ENCODE measurements at regions not wholly inside any gene's neighbourhood (a gene's known extent, or its start where the extent isn't known, plus 50 kb on each side); places are given as distances from the start of the nearest gene placed in this dataset.

DNA sequence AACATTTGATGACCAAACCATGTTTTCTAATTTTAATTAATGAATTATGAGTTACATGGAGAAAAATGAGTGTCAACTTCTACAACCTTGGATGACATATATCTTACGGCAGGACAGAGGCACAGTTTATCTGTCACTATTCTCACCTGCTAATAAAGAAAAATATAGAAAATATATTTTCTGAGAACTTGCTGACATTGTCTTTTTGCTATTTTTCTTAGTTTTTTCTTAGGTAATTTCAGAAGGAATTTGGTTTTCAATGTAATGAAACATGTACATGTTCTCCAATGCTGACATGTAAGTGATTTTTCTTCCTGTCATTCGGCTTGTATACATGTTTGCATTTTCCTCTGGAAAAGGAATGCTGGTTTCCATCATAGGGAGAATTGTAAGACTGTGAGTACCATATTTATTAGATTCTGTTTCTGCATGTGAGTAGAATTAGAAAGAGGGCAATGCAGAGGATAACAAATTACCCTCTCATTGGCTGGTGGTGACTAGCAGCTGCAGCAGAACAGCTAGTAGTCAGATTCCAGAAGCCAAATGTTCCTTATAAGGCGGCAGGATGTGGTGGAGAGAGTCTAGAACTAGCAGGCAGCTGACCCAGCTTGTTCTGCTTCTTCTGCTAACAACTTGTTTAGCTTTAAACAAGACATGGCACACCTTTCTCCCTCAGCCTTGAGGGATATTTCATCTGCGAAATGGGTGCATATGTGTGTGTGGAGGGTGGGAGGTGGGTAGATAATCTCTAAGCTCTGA lies 132.8 kb upstream of the SPACA1 start:
- Mint-ChIP-seq H3K36me3 (ENCODE audit: insufficient read depth) (no peaks in the 10 kb centered on the region), H3K9me3 (ENCODE audit: low read depth) (no peaks in the 10 kb centered on the region), H3K4me1 (ENCODE audit: low read depth) (no peaks in the 10 kb centered on the region), H3K27ac (no peak overlapping the region), H3K4me3 (ENCODE audit: low read depth) (no peak overlapping the region), H3K27me3 (no peaks in the 10 kb centered on the region)
- DNase-seq (ENCODE audit: low spot score, unreplicated experiment) = no peak
- TF ChIP-seq, protein P1, sequence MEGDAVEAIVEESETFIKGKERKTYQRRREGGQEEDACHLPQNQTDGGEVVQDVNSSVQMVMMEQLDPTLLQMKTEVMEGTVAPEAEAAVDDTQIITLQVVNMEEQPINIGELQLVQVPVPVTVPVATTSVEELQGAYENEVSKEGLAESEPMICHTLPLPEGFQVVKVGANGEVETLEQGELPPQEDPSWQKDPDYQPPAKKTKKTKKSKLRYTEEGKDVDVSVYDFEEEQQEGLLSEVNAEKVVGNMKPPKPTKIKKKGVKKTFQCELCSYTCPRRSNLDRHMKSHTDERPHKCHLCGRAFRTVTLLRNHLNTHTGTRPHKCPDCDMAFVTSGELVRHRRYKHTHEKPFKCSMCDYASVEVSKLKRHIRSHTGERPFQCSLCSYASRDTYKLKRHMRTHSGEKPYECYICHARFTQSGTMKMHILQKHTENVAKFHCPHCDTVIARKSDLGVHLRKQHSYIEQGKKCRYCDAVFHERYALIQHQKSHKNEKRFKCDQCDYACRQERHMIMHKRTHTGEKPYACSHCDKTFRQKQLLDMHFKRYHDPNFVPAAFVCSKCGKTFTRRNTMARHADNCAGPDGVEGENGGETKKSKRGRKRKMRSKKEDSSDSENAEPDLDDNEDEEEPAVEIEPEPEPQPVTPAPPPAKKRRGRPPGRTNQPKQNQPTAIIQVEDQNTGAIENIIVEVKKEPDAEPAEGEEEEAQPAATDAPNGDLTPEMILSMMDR (IDR thresholded peaks at IDR 0.05; ENCODE audit: unreplicated experiment) = no peak

DNA sequence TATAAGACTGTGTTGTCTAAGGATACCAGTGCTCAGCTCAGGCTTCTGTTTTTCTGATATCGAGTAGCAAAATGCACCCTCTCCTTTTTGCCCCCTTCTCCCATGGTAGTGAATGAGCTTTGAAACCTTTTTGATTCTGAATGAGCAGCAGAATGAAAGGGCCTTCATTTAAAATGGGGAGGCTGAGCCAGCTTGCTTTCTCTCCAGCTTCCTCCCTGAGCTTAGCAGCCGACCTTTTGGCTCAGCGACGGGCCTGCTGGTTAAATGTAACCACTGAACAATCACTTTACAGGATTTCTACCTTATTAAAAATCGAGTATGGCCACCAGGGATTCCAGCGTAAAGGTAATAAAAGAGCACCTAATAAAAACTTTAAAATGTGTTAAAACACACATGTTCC lies 133.7 kb upstream of the SPACA1 start:
- TF ChIP-seq, protein P1 (IDR thresholded peaks at IDR 0.05; ENCODE audit: unreplicated experiment) = no peak
- Mint-ChIP-seq H3K27me3 (no peaks in the 10 kb centered on the region), H3K4me1 (ENCODE audit: low read depth) (no peaks in the 10 kb centered on the region), H3K36me3 (ENCODE audit: insufficient read depth) (no peaks in the 10 kb centered on the region), H3K9me3 (ENCODE audit: low read depth) (no peaks in the 10 kb centered on the region), H3K4me3 (ENCODE audit: low read depth) (no peak overlapping the region), H3K27ac (no peak overlapping the region)
- DNase-seq (ENCODE audit: low spot score, unreplicated experiment) = no peak

DNA sequence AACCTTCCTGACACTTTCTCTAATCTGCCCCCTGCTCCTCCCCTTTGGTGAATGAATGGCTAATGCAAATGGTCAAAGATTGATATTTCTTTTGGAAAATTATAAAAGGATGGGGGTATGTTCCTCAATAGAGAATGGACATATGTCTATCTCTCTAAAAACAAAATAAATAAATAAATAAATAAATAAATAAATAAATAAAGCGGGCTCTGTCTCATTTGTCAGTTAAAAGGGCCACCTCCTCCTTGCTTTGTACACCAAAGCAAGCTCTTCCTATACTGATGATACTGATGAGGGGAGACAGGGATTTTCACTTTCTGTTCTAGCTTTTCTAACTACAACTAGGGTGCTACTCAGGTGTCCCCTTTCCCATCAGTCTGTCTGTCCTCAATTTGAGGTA lies 135.5 kb upstream of the SPACA1 start:
- no peaks in the 10 kb centered on the region for H3K4me1 Mint-ChIP-seq (ENCODE audit: low read depth)
- no peaks in the 10 kb centered on the region for H3K27me3 Mint-ChIP-seq

DNA sequence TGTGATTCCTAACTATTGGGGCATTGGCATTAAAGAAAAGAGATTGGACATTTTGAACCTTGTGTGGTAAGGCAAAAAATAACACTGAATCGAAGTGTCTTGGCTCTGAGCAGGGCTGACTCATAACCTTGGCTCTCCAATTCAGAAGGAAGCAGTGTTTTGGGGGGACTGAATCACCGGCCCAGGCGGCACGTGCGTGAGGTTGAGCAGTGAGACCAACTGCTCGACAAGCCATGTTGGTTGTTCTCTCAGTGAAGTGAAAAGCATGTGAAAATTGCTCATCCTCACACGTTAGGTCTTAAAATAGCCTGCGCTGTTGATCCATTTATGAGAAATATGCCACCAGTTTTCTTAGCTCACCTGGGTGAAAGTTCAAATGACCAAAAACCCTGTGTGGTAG lies 137.8 kb upstream of the SPACA1 start:
- no peaks in the 10 kb centered on the region for H3K9me3 Mint-ChIP-seq (ENCODE audit: low read depth)
- no peak for DNase-seq (ENCODE audit: low spot score, unreplicated experiment)
- peaks cover 5% of the 10 kb centered on the region for H3K4me1 Mint-ChIP-seq (ENCODE audit: low read depth)
- no peaks in the 10 kb centered on the region for H3K27me3 Mint-ChIP-seq
- H3K4me3 Mint-ChIP-seq (ENCODE audit: low read depth) = no peak overlapping the region
- no peaks in the 10 kb centered on the region for H3K36me3 Mint-ChIP-seq (ENCODE audit: insufficient read depth)
- TF ChIP-seq, protein P1 (IDR thresholded peaks at IDR 0.05; ENCODE audit: unreplicated experiment) = no peak
- no peak overlapping the region for H3K27ac Mint-ChIP-seq

More for the DNA sequence above, 135.5 kb upstream of the SPACA1 start:
- no peak for DNase-seq (ENCODE audit: low spot score, unreplicated experiment)
- Mint-ChIP-seq H3K36me3 (ENCODE audit: insufficient read depth) (no peaks in the 10 kb centered on the region), H3K27ac (no peak overlapping the region), H3K9me3 (ENCODE audit: low read depth) (no peaks in the 10 kb centered on the region), H3K4me3 (ENCODE audit: low read depth) (no peak overlapping the region)
- TF ChIP-seq, protein P1 (IDR thresholded peaks at IDR 0.05; ENCODE audit: unreplicated experiment) = no peak

DNA sequence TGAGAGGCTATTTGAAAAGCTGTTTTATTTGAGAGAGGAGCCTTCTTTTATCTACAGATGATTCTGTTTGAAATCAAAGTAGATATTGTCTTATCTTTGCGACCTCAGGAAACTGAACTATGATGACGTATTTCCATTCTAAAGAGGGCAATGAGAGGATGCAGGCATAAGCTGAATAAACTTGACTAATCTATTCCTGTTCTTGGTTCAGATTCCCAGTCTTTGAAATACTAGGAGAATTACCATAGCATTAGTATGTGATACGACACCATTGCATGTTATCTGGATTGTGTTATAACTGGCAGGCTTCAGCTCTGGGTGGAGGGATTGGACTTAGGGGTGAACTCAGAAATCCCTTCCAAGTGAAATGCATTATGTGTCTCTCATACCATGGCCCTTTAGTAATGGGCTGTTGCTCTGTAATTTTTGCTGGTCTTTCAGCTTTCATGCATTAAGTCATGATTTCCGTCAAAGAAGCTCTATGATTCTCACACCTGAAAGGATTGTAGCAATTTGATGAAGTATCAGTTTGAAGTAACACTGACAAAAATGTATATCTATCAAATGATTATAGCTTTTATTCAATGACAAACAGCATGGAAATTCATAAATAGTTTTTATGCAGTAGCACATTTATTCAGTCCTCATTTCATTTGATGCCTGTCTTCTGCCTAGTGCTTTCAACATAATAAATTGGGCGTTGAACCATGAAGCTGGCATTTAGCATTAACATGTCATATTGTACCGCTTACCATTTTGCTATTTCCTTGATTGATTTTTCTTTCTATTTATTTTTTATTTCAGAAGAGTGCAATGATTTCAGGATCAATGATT lies 138.4 kb upstream of the SPACA1 start:
- DNase-seq (ENCODE audit: low spot score, unreplicated experiment) = no peak
- H3K4me1 Mint-ChIP-seq (ENCODE audit: low read depth) = peaks cover 10% of the 10 kb centered on the region
- no peak overlapping the region for H3K4me3 Mint-ChIP-seq (ENCODE audit: low read depth)
- H3K27me3 Mint-ChIP-seq = no peaks in the 10 kb centered on the region
- no peak overlapping the region for H3K27ac Mint-ChIP-seq
- TF ChIP-seq, protein P1 (IDR thresholded peaks at IDR 0.05; ENCODE audit: unreplicated experiment) = no peak
- no peaks in the 10 kb centered on the region for H3K36me3 Mint-ChIP-seq (ENCODE audit: insufficient read depth)
- H3K9me3 Mint-ChIP-seq (ENCODE audit: low read depth) = no peaks in the 10 kb centered on the region
